ENCODE measurements at regions not wholly inside any gene's neighbourhood (a gene's known extent, or its start where the extent isn't known, plus 50 kb on each side); places are given as distances from the start of the nearest gene placed in this dataset.

DNA sequence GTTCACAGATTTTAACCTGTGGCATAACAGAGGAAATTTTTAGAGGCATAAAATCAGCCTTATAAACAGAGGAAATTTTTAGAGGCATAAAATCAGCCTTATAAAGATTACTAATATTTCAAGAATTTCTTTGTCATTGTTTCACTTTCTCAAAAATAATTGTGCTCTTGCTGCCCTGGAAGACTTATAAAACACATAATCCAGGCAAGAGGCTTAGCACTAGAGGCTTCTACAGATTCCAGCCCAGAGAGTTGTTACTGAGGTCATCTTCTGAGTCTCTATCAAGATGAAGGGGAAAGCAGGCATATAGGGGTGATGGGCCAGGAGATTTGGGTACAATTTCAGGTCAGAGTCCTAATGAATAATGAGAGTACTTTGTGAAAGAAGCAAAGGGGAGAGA lies 85.7 kb downstream of the RFPL4B start:
- TF ChIP-seq, protein P1, sequence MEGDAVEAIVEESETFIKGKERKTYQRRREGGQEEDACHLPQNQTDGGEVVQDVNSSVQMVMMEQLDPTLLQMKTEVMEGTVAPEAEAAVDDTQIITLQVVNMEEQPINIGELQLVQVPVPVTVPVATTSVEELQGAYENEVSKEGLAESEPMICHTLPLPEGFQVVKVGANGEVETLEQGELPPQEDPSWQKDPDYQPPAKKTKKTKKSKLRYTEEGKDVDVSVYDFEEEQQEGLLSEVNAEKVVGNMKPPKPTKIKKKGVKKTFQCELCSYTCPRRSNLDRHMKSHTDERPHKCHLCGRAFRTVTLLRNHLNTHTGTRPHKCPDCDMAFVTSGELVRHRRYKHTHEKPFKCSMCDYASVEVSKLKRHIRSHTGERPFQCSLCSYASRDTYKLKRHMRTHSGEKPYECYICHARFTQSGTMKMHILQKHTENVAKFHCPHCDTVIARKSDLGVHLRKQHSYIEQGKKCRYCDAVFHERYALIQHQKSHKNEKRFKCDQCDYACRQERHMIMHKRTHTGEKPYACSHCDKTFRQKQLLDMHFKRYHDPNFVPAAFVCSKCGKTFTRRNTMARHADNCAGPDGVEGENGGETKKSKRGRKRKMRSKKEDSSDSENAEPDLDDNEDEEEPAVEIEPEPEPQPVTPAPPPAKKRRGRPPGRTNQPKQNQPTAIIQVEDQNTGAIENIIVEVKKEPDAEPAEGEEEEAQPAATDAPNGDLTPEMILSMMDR (conservative IDR thresholded peaks at IDR 0.05): no peak
- no peak for TF ChIP-seq ZFX (IDR thresholded peaks at IDR 0.05)

All from C4-2B (cell line).